GM13977 (cell line): ENCODE measurements at regions not wholly inside any gene's neighbourhood (a gene's known extent, or its start where the extent isn't known, plus 50 kb on each side); places are given as distances from the start of the nearest gene placed in this dataset.

Experiments used
- DNase-seq: peaks from one replicate; pipeline ENCODE4 v3.0.0; 2012; ENCODE audit warnings: low spot score
- in situ Hi-C: fragments of 300-500 bp; cut with MboI; formaldehyde crosslinking; loops from one replicate; pipeline ENCODE4 v1.12.0; 2022; ENCODE audit warnings: low sequenced_read_pairs, low pct_unique_long_range_greater_than_20kb, mixed read lengths, inconsistent platforms; ENCODE audit not compliant: unreplicated experiment
- TF ChIP-seq, protein P1 (sequence below): IDR thresholded peaks from 2 replicates; pipeline ENCODE4 v1.5.1; 2012; ENCODE audit warnings: mild to moderate bottlenecking, control low read depth; ENCODE audit not compliant: insufficient read depth; ENCODE audit errors: extremely low read depth, missing control alignments

DNA sequence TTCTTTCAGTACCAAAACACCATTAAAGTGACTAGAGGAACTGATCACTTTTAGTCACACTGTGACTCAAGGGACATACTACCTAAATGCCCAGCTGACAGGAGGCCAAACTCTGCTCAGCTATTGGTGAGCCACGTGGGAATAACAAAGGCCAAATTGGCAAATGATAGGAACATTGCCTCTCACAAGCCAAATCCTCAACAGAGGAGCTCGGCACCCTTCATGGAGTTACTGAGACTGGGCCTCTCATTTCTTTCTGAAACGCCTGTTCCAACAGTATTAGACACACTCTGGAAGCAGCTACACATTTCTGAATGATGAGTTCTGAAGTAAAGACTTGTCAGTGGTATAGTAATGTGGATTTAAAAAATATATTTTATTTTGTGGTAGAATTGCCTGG lies 166.0 kb upstream of the COL8A1 start:
- TF ChIP-seq, protein P1, sequence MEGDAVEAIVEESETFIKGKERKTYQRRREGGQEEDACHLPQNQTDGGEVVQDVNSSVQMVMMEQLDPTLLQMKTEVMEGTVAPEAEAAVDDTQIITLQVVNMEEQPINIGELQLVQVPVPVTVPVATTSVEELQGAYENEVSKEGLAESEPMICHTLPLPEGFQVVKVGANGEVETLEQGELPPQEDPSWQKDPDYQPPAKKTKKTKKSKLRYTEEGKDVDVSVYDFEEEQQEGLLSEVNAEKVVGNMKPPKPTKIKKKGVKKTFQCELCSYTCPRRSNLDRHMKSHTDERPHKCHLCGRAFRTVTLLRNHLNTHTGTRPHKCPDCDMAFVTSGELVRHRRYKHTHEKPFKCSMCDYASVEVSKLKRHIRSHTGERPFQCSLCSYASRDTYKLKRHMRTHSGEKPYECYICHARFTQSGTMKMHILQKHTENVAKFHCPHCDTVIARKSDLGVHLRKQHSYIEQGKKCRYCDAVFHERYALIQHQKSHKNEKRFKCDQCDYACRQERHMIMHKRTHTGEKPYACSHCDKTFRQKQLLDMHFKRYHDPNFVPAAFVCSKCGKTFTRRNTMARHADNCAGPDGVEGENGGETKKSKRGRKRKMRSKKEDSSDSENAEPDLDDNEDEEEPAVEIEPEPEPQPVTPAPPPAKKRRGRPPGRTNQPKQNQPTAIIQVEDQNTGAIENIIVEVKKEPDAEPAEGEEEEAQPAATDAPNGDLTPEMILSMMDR, result no peak
- in situ Hi-C loops, result no loop called here
- no peak for DNase-seq

DNA sequence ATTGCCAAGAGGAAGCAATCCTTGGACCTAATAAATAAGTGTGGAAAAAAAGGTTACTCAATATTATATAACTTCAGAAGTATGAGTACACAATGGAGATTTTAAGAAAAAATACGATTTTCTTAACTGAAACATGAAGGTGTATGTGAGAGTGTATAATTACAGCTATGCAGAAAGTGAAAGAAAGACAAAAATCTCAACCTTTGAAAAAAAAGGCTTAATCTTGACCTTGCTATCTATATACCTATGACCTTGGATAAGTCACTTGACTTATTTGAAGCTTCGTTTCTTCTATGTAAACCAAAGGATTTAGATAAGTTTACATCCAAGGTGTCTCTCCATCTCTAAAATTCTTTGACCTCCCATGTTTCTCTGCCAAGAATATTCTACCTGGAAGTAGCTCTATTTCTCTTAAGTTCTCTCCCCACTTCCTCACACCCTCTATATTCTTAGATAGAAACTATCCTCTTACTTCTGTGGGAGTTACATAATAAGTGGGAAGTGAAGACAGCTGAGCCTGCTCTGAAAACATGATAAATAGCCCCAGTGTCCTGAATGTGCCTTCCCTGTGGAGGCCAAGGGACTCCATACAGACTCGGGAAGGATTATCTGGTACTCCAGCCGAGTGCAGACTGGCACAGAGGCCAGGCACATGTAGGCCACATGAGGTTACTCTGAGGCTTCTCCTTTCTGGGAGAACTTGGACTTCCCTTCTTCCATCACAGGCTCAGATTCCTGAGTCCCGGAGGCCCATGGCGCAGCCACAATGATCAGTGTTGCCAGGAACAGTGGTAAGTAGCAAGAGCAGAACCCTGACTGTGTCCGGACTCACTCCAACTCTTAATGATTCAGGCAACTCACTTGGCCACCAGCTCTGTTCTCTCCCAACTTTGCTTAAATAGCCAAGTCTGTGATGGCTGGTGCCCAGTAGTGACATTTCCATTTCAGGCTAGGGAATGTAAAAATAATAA lies 166.8 kb upstream of the COL8A1 start:
- no peak for DNase-seq
- TF ChIP-seq, protein P1, result no peak
- in situ Hi-C loops, result no loop called here

DNA sequence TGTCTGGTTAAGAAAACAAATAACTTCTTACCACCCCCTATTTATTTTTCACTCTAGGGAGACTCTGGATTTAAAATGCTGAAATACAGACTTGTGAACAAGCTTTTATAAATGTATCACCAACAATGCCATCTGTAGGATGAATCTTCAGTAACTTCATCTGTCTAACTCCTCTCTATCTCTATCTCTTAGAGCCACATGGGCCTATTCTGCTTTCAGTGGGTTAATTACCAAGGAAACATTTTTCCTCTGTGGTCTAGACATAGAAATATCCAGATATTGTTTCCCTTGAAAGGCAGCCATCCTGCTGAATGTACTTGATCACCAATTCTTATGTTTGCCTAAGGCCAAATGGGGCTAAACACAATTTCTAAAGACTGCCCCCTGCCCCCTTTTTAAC lies 167.6 kb upstream of the COL8A1 start:
- TF ChIP-seq, protein P1, result no peak
- in situ Hi-C loops, result no loop called here
- DNase-seq, result no peak

DNA sequence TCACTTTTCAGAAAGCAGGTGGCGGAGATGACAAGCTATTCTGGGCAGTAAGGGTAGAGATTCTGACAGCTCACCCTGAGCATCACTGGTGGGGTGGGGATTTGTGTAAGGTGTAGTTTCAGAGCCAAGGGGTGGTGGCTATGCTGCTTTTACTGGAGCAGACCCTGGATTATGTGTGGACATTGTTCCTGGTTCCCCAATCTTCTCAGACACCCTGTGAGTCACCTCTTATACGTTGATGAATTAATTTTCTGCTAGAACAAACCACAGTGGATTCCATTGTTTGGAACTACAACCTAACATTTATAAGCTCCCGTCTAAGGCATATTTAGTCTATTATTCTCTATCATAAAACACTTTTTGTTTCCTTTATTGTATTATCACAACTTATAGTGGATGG lies 169.5 kb upstream of the COL8A1 start:
- no peak for DNase-seq
- in situ Hi-C loops, result no loop called here
- TF ChIP-seq, protein P1, result no peak

DNA sequence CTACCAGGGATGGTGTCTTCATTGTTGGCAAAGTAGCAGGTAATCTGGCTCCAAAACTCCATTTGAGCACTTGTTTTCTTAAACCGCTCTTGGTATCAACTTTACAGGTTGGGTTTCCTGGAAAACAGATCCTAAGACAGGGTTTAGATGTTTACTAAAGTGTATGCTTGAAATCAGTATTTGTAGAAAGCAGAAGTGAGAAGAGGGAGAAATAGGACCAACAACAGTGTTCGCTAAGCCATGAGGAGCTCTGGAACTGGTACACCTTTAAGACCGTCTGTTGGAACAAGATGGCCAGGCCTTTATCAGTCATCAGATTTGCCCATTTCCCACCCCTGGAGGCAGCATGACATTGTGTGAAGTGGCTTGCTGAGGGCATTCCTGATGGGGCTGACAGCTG lies 171.0 kb upstream of the COL8A1 start:
- in situ Hi-C loops, result no loop called here
- DNase-seq, result no peak

DNA sequence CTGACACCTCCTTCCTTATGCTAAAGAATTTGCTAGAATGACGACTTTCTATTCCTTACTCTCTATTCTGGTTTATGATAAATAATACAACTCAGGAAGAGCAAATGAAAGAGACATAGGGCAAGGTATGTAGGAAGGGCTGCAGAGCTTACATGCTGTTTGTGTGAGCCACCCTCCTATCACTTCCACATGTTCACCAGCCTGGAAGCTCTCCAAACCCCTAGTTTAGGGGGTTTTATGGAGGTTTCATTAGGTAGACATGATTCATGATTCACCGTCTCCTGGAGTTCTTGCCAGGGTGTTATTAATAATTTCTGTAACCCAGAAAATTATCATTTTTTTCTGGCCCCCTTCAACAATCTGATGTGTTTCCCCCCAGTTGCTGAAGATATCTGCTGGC lies 172.1 kb upstream of the COL8A1 start:
- no peak for DNase-seq
- TF ChIP-seq, protein P1, result no peak
- in situ Hi-C loops, result no loop called here

More for the DNA sequence above, 171.0 kb upstream of the COL8A1 start:
- TF ChIP-seq, protein P1, result no peak
